ENCODE measurements at regions not wholly inside any gene's neighbourhood (a gene's known extent, or its start where the extent isn't known, plus 50 kb on each side); places are given as distances from the start of the nearest gene placed in this dataset.

DNA sequence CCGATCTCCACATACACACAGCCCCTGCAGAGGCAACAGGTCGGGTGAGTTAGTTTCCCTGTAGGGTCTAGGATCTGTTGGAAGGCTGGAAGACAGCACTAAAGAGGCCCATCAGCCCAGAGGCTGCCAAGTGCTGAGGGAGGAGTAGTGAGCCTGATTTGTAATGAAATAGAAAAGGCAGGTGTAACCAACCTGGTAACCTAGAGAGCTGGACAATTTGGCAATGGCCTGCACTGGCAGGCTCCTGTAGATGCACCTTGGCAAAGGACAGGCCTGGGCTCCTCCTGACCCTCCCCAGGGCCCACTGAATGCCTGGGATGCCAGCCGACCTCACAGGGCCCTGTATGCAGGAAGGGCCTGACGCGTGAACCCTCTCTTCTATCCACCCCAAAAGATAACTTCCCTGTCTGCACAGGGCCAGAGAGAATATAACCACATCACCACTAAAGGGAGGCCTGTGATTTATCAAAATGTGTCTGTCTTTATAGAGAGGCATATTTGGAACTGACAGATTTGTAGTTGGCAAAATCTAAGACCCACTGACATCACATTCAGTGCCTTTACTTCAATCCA, 225.1 kb upstream of the CHRNA7 start:
- H3K27ac ChIP-seq: no peak overlapping the region
- intact Hi-C loops (cut with DNase I): no loop called here
- no peaks in the 10 kb centered on the region for H3K36me3 ChIP-seq
- TF ChIP-seq POLR2A (IDR thresholded peaks at IDR 0.05): no peak
- TF ChIP-seq, protein P1, sequence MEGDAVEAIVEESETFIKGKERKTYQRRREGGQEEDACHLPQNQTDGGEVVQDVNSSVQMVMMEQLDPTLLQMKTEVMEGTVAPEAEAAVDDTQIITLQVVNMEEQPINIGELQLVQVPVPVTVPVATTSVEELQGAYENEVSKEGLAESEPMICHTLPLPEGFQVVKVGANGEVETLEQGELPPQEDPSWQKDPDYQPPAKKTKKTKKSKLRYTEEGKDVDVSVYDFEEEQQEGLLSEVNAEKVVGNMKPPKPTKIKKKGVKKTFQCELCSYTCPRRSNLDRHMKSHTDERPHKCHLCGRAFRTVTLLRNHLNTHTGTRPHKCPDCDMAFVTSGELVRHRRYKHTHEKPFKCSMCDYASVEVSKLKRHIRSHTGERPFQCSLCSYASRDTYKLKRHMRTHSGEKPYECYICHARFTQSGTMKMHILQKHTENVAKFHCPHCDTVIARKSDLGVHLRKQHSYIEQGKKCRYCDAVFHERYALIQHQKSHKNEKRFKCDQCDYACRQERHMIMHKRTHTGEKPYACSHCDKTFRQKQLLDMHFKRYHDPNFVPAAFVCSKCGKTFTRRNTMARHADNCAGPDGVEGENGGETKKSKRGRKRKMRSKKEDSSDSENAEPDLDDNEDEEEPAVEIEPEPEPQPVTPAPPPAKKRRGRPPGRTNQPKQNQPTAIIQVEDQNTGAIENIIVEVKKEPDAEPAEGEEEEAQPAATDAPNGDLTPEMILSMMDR (IDR thresholded peaks at IDR 0.05): no peak
- H3K9me3 ChIP-seq: no peaks in the 10 kb centered on the region
- no peaks in the 10 kb centered on the region for H3K27me3 ChIP-seq
- ATAC-seq: no peak
- no peaks in the 10 kb centered on the region for H3K4me1 ChIP-seq
- DNase-seq: no peak
- WGBS (ENCODE audit: insufficient coverage, low coverage, low lambda C conversion rate, missing lambda C conversion rate): 76% methylated on average over 5 of the region's 5 CpGs
- H3K4me3 ChIP-seq: no peak overlapping the region

DNA sequence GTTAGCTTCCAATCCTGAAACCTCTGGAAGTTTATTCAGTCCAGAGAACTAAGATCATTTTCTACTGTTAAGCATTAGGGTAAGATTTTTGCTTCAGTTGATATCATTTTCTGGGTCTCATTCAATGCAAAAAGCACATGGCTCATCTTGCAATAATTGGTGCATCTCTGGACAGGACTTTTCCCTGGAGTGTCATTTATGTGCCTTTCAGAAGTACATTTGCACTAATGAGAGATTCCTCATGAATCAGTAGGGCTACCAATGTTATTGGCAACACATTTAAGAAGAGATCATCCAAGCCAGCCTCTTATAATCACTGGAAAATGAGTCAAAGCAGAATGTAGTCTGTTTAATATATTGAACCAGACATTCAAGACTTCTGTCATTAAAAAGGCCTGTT, 224.2 kb upstream of the CHRNA7 start:
- no peaks in the 10 kb centered on the region for H3K36me3 ChIP-seq
- TF ChIP-seq POLR2A (IDR thresholded peaks at IDR 0.05): no peak
- TF ChIP-seq, protein P1 (IDR thresholded peaks at IDR 0.05): no peak

DNA sequence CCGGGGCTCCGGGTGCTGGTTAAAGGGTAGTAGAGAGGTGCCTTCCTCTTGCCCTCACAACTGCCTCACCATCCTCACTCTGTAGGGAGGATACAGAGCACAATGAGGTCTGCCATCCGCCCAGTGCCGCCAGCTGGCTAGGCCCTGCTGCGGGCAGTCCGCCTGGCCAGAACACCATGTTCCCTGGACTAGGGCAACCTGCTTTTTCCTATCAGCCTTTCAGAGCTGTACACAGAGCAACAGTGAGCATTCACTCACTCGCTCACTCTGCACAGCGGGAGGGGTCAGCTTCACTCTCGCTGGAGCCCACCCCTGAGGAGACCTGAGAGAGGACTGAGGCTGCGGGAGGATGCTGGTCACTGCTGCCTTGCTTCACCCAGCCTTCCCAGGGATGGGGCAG, 218.7 kb upstream of the CHRNA7 start:
- H3K36me3 ChIP-seq: no peaks in the 10 kb centered on the region
- H3K27ac ChIP-seq: no peak overlapping the region
- H3K9me3 ChIP-seq: no peaks in the 10 kb centered on the region
- intact Hi-C loops (cut with DNase I): no loop called here
- ATAC-seq (peak in 1 of 4 donors; percentile 16), DNase-seq (no peak)
- WGBS (ENCODE audit: insufficient coverage, low coverage, low lambda C conversion rate, missing lambda C conversion rate): 100% methylated on average over 1 of the region's 10 CpGs
- H3K27me3 ChIP-seq: no peaks in the 10 kb centered on the region
- TF ChIP-seq, protein P1 (IDR thresholded peaks at IDR 0.05): no peak
- no peaks in the 10 kb centered on the region for H3K4me1 ChIP-seq
- H3K4me3 ChIP-seq: no peak overlapping the region

More for the DNA sequence above, 224.2 kb upstream of the CHRNA7 start:
- ATAC-seq (no peak), DNase-seq (no peak)
- Histone ChIP-seq H3K4me1 (no peaks in the 10 kb centered on the region), H3K27me3 (no peaks in the 10 kb centered on the region), H3K9me3 (no peaks in the 10 kb centered on the region), H3K4me3 (no peak overlapping the region), H3K27ac (no peak overlapping the region)
- intact Hi-C loops (cut with DNase I): no loop called here

DNA sequence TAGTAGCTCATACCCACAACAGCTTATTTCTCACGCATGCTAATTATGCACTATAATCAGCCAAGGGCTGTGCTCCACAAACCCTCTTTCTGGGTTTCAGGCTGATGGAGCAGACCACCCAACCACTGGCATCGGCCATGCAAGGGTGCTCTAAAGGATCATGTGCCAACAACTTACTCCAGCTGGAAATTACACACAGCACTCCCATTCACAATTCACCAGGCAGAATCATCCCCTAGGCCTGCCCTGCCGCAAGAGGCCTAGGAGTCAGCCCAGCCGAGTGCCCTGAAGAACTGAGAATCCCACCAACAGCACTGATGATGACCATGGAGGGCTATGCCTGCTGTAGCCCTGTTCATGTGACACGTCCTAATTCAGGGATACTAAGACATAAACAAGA, 216.2 kb upstream of the CHRNA7 start:
- WGBS (ENCODE audit: insufficient coverage, low coverage, low lambda C conversion rate, missing lambda C conversion rate): 57% methylated on average over 2 of the region's 5 CpGs
- intact Hi-C loops (cut with DNase I): no loop called here
- ATAC-seq (no peak), DNase-seq (no peak)
- Histone ChIP-seq H3K4me3 (no peak overlapping the region), H3K27ac (no peak overlapping the region), H3K9me3 (no peaks in the 10 kb centered on the region), H3K27me3 (no peaks in the 10 kb centered on the region), H3K36me3 (no peaks in the 10 kb centered on the region), H3K4me1 (no peaks in the 10 kb centered on the region)
- no peak for TF ChIP-seq POLR2A (IDR thresholded peaks at IDR 0.05)
- TF ChIP-seq, protein P1 (IDR thresholded peaks at IDR 0.05): no peak

All from right lobe of liver (tissue), 6 donors.